Memory B cell (primary cell): ENCODE measurements at regions not wholly inside any gene's neighbourhood (a gene's known extent, or its start where the extent isn't known, plus 50 kb on each side); places are given as distances from the start of the nearest gene placed in this dataset.

Experiments
- ATAC-seq: fragments of 150-1000 bp; cut with Tn5 transposase; 2 replicates; pipeline ENCODE4 v1.10.0; 2021; ENCODE audit warnings: low read depth, mild to moderate bottlenecking, moderate library complexity
- DNase-seq, 2 donors: peaks; one replicate each; pipeline ENCODE4 v3.0.0; 2022; ENCODE audit warnings: low spot score in 2 of 2
- H3K27ac Mint-ChIP-seq: one replicate; pipeline ENCODE4 v1.8.0; 2022; ENCODE audit warnings: mild to moderate bottlenecking, moderate library complexity, mixed read lengths
- H3K27me3 Mint-ChIP-seq: one replicate; pipeline ENCODE4 v1.8.0; 2022; ENCODE audit warnings: mixed read lengths
- H3K36me3 Mint-ChIP-seq: one replicate; pipeline ENCODE4 v1.8.0; 2022; ENCODE audit warnings: mild to moderate bottlenecking, mixed read lengths
- H3K4me1 Mint-ChIP-seq: one replicate; pipeline ENCODE4 v1.8.0; 2022; ENCODE audit warnings: mixed read lengths
- H3K4me3 Mint-ChIP-seq: one replicate; pipeline ENCODE4 v1.8.0; 2022; ENCODE audit warnings: mild to moderate bottlenecking, moderate library complexity, mixed read lengths
- H3K9me3 Mint-ChIP-seq: one replicate; pipeline ENCODE4 v1.8.0; 2022; ENCODE audit warnings: mixed read lengths

GRCh38 chr13:47478985-47479384, 522.1 kb downstream of the SUCLA2 start:
- Mint-ChIP-seq H3K4me3 (no peak overlapping the region), H3K27ac (no peak overlapping the region), H3K4me1 (peaks cover 3% of the 10 kb centered on the region), H3K36me3 (no peaks in the 10 kb centered on the region), H3K27me3 (no peaks in the 10 kb centered on the region), H3K9me3 (peaks cover 2% of the 10 kb centered on the region)
- no peak for DNase-seq
- ATAC-seq = no peak

DNA sequence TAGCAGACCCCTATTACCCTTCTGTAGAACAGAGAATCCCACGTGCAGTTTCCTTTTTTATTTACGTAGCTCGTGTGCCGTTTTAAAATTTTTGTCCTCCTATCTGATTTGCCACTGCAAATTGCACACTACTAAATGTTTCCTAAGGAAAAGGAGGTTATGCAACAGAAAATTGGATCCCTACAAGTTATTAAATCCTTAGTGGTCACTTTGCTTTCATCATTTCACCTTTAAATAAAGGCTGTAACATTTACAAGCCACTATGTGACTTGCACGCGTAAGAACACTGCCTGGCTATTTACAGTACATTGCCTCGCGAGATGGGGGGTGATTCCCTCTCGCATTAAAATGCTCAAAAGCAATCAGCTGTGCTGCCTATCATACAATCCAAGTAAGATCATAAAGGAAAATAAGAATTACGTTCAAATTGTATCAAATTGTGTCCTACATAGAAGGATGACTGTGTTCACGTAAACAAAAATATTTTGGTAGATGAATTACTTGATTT, 525.6 kb downstream of the SUCLA2 start:
- H3K9me3 Mint-ChIP-seq = peaks cover 2% of the 10 kb centered on the region
- no peaks in the 10 kb centered on the region for H3K36me3 Mint-ChIP-seq

DNA sequence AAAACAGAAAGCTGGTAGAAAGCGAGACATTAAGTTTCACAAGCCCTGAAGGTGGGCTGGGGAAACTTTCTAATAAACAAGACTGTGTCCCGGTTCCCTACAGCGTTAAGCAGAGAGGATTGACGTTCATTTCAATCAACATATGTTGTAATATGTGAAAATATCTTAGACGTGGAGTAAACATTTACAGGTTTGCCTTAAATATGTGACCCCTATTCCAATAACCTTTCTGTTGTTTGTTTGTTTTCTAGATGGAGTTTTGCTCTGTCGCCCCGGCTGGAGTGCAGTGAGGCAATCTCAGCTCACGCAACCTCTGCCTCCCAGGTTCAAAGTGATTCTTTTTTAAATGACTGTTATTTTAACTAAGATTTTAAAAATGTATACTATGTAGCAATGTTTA, 526.2 kb downstream of the SUCLA2 start:
- no peak for DNase-seq
- no peak for ATAC-seq
- Mint-ChIP-seq H3K27me3 (peaks cover 3% of the 10 kb centered on the region), H3K4me3 (no peak overlapping the region), H3K27ac (no peak overlapping the region), H3K36me3 (no peaks in the 10 kb centered on the region), H3K9me3 (peaks cover 4% of the 10 kb centered on the region), H3K4me1 (no peaks in the 10 kb centered on the region)

More for the DNA sequence above, 525.6 kb downstream of the SUCLA2 start:
- no peak overlapping the region for H3K27ac Mint-ChIP-seq
- no peak overlapping the region for H3K4me3 Mint-ChIP-seq
- DNase-seq (no peak), ATAC-seq (no peak)
- no peaks in the 10 kb centered on the region for H3K4me1 Mint-ChIP-seq
- H3K27me3 Mint-ChIP-seq = no peaks in the 10 kb centered on the region

GRCh38 chr13:47474326-47474725, 526.7 kb downstream of the SUCLA2 start:
- Mint-ChIP-seq H3K36me3 (no peaks in the 10 kb centered on the region), H3K4me1 (no peaks in the 10 kb centered on the region), H3K27ac (no peak overlapping the region), H3K27me3 (peaks cover 4% of the 10 kb centered on the region), H3K4me3 (no peak overlapping the region), H3K9me3 (peaks cover 7% of the 10 kb centered on the region)
- ATAC-seq (no peak), DNase-seq (no peak)

DNA sequence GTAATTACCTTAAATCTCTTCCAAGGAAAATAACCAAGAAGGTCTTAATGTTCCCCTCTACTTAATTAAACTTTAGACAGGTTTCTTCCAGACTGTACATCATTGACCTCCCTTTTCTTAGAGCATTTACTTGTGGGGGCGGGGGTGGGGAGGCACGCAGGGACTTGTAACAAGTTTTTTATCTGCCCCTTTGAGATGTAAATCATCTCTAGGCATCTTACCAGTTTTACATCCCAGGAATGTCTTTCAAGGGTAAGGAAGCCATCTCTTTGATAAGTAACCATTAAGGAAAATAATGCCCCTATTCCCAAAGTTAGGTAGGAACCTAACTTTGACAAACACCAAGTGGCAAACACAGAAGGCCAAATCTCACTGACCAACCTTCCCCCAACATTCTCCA, 528.6 kb downstream of the SUCLA2 start:
- H3K27me3 Mint-ChIP-seq = peaks cover 4% of the 10 kb centered on the region
- H3K36me3 Mint-ChIP-seq = no peaks in the 10 kb centered on the region
- H3K4me3 Mint-ChIP-seq = no peak overlapping the region
- no peaks in the 10 kb centered on the region for H3K4me1 Mint-ChIP-seq
- DNase-seq (no peak), ATAC-seq (no peak)
- H3K9me3 Mint-ChIP-seq = peaks cover 6% of the 10 kb centered on the region
- no peak overlapping the region for H3K27ac Mint-ChIP-seq

DNA sequence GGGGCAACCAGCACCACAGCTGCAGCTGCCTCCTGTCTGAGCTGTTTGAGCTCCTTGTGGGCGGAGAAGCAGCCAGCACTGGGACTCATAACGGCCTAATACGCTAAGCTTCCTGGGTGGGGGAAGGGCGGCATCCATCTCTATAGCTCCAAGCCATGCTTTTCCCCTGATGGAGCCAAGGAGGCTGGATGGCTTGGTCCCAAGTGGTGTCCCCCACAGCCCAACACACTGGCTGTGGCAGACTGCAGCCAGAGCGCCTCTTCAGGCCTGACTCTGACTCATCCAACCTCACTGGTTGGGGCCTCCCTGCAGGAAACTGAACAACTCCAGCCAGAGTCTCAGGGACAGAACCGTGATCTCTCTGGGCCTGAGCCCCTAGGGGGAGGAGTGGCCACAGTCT, 537.3 kb downstream of the SUCLA2 start:
- Mint-ChIP-seq H3K4me3 (no peak overlapping the region), H3K36me3 (no peaks in the 10 kb centered on the region)
- ATAC-seq = no peak

DNA sequence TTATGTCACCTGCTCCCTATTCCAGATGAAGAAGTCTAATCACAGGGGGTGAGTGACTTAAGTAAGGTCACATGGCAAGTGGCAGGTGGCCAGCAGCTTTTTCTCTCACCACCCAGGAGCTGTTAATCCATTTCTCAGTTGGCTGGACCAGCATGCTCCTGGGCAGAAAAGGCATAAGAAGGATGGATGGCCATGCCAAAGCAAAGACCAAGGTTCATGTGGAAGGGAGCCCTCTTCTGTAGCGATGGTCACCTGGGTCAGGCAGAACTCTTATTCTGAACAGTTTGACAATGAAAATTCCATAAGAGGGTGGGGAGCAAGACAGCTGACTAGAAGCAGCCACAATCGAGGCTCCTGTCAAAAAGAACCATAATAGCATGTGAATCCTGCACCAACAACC, 538.1 kb downstream of the SUCLA2 start:
- H3K27me3 Mint-ChIP-seq = peaks cover 2% of the 10 kb centered on the region

More for the DNA sequence above, 537.3 kb downstream of the SUCLA2 start:
- Mint-ChIP-seq H3K4me1 (no peaks in the 10 kb centered on the region), H3K27me3 (peaks cover 2% of the 10 kb centered on the region), H3K27ac (no peak overlapping the region), H3K9me3 (peaks cover 13% of the 10 kb centered on the region)
- no peak for DNase-seq

GRCh38 chr13:47461816-47462215, 539.3 kb downstream of the SUCLA2 start:
- no peak for ATAC-seq
- DNase-seq = no peak
- Mint-ChIP-seq H3K27ac (no peak overlapping the region), H3K27me3 (peaks cover 2% of the 10 kb centered on the region), H3K36me3 (no peaks in the 10 kb centered on the region), H3K9me3 (peaks cover 11% of the 10 kb centered on the region), H3K4me3 (no peak overlapping the region), H3K4me1 (no peaks in the 10 kb centered on the region)

More for the DNA sequence above, 538.1 kb downstream of the SUCLA2 start:
- Mint-ChIP-seq H3K36me3 (no peaks in the 10 kb centered on the region), H3K27ac (no peak overlapping the region), H3K9me3 (peaks cover 13% of the 10 kb centered on the region), H3K4me1 (no peaks in the 10 kb centered on the region), H3K4me3 (no peak overlapping the region)
- ATAC-seq (no peak), DNase-seq (no peak)

DNA sequence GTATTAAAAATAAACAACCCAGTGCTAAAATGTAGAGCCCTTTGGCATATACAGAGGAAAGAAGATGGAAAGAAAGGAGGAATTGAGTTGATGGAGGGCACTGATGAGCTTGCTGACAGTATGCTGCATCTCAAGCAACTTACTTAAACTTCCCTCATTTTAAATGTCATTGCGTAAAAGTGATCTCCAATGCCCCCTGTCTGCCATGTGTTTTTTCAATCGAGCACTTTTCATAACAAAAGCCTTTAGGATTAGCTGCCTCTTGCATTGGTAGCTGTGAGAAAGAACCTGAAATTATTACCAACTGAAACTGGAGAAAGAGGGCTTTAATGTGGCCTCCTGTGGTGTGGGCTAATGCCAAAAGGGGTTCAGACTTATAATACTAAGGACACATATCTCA, 541.6 kb downstream of the SUCLA2 start:
- Mint-ChIP-seq H3K4me3 (no peak overlapping the region), H3K4me1 (no peaks in the 10 kb centered on the region), H3K36me3 (no peaks in the 10 kb centered on the region), H3K9me3 (peaks cover 1% of the 10 kb centered on the region), H3K27ac (no peak overlapping the region), H3K27me3 (peaks cover 2% of the 10 kb centered on the region)
- no peak for ATAC-seq
- DNase-seq = no peak

GRCh38 chr13:47457626-47458025, 543.4 kb downstream of the SUCLA2 start:
- H3K4me3 Mint-ChIP-seq = no peak overlapping the region
- ATAC-seq (no peak), DNase-seq (no peak)
- H3K4me1 Mint-ChIP-seq = no peaks in the 10 kb centered on the region
- H3K27ac Mint-ChIP-seq = no peak overlapping the region
- no peaks in the 10 kb centered on the region for H3K36me3 Mint-ChIP-seq
- no peaks in the 10 kb centered on the region for H3K9me3 Mint-ChIP-seq
- H3K27me3 Mint-ChIP-seq = no peaks in the 10 kb centered on the region

DNA sequence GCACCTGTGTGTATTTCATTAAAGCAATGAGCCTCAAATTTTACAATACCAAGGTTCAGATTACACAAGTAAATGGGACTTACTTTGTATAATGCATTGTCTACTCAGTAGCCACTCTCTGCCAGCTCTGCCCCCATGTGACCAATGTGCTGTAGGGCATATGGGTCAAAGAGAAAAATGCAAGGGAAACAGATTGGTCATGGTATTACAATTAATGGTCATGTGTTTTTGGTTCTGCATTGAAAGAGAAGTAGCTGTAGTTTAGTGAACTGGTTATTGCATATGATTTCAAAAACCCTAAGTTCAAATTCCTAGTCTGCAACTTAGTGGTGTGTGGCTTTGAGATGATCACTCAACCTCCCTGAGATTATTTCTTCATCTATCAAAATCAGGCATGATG, 545.4 kb downstream of the SUCLA2 start:
- H3K27ac Mint-ChIP-seq = no peak overlapping the region
- no peaks in the 10 kb centered on the region for H3K27me3 Mint-ChIP-seq
- H3K9me3 Mint-ChIP-seq = peaks cover 2% of the 10 kb centered on the region
- no peak overlapping the region for H3K4me3 Mint-ChIP-seq
- H3K36me3 Mint-ChIP-seq = no peaks in the 10 kb centered on the region
- DNase-seq (no peak), ATAC-seq (no peak)
- H3K4me1 Mint-ChIP-seq = no peaks in the 10 kb centered on the region

GRCh38 chr13:47454986-47455385, 546.1 kb downstream of the SUCLA2 start:
- no peak for ATAC-seq
- no peaks in the 10 kb centered on the region for H3K27me3 Mint-ChIP-seq

DNA sequence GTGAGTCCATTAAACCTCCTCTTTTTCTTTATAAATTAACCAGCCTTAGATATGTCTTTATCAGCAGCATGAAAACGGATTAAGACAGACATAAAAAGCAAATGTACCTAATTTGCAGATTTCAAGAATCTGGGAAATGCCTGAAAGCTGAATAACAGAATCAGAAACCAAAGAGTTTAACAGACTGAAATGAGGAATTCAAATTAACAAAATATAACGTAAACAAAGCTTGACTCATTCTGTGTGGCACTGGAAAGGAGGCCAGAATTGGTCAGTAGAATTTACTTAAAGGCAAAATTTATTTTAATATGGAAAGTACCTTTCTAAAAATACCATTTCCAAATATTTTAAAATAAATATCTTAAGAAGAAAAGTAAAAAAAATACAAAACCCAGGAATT, 540.6 kb upstream of the HTR2A start:
- DNase-seq (no peak), ATAC-seq (no peak)
- H3K4me1 Mint-ChIP-seq = no peaks in the 10 kb centered on the region
- H3K36me3 Mint-ChIP-seq = no peaks in the 10 kb centered on the region
- peaks cover 6% of the 10 kb centered on the region for H3K9me3 Mint-ChIP-seq
- no peak overlapping the region for H3K27ac Mint-ChIP-seq
- H3K27me3 Mint-ChIP-seq = peaks cover 2% of the 10 kb centered on the region
- H3K4me3 Mint-ChIP-seq = no peak overlapping the region

More at GRCh38 chr13:47454986-47455385, 546.1 kb downstream of the SUCLA2 start:
- peaks cover 3% of the 10 kb centered on the region for H3K9me3 Mint-ChIP-seq
- no peaks in the 10 kb centered on the region for H3K4me1 Mint-ChIP-seq
- no peaks in the 10 kb centered on the region for H3K36me3 Mint-ChIP-seq
- DNase-seq = no peak
- H3K27ac Mint-ChIP-seq = no peak overlapping the region
- no peak overlapping the region for H3K4me3 Mint-ChIP-seq

GRCh38 chr13:47433461-47434005, 536.7 kb upstream of the HTR2A start:
- no peak for DNase-seq
- H3K27ac Mint-ChIP-seq = no peak overlapping the region
- no peak for ATAC-seq
- H3K27me3 Mint-ChIP-seq = no peaks in the 10 kb centered on the region
- no peaks in the 10 kb centered on the region for H3K36me3 Mint-ChIP-seq
- peaks cover 4% of the 10 kb centered on the region for H3K9me3 Mint-ChIP-seq
- no peaks in the 10 kb centered on the region for H3K4me1 Mint-ChIP-seq
- H3K4me3 Mint-ChIP-seq = no peak overlapping the region

- no peak overlapping the region for H3K27ac Mint-ChIP-seq
- no peaks in the 10 kb centered on the region for H3K27me3 Mint-ChIP-seq
- no peak overlapping the region for H3K4me3 Mint-ChIP-seq
- DNase-seq (no peak), ATAC-seq (no peak)
- no peaks in the 10 kb centered on the region for H3K36me3 Mint-ChIP-seq
- no peaks in the 10 kb centered on the region for H3K4me1 Mint-ChIP-seq
- H3K9me3 Mint-ChIP-seq = no peaks in the 10 kb centered on the region
These were observed 529.4 kb upstream of the HTR2A start for GRCh38 chr13:47426126-47426849.
